SK-N-SH (cell line): ENCODE measurements at regions not wholly inside any gene's neighbourhood (a gene's known extent, or its start where the extent isn't known, plus 50 kb on each side); places are given as distances from the start of the nearest gene placed in this dataset.

Experiments used
- CTCF ChIA-PET: fragments of 300-600, 350-600 bp; formaldehyde crosslinking; extraction: SDS; loops from one replicate; lab custom pipeline; 2021; lab: Yijun Ruan, JAX
- POLR2A ChIA-PET: fragments of 350-600 bp; sonication (Branson Sonifier 250); formaldehyde crosslinking; extraction: SDS; loops from one replicate; lab custom pipeline; 2020; ENCODE audit warnings: antibody characterized with exemption, inconsistent platforms; lab: Yijun Ruan, JAX
- DNase-seq: peaks from one replicate; pipeline ENCODE4 v3.0.0; 2012
- H2AFZ ChIP-seq: fragments of 200-600 bp; sonication (generic); 2 replicates; pipeline ENCODE4 v1.8.1; 2016; ENCODE audit warnings: antibody characterized with exemption, mild to moderate bottlenecking, low read depth
- H3F3A ChIP-seq: fragments of 200-600 bp; sonication (generic); replicated peaks from 2 replicates; pipeline ENCODE3; 2016; ENCODE audit warnings: antibody characterized with exemption, mild to moderate bottlenecking; ENCODE audit not compliant: insufficient read depth
- H3K27ac ChIP-seq, 2 experiments: fragments of 200-500 bp in 1 of 2; fragments of 200-600 bp in 1 of 2; sonication (Bioruptor generic) in 1 of 2; sonication (generic), shearing (Covaris generic) in 1 of 2; 2 replicates each; pipeline versions ENCODE4 v1.5.1 to v1.6.1; 2014 to 2016; ENCODE audit warnings: low read depth in 2 of 2, inconsistent platforms in 1 of 2, low read length in 1 of 2, mild to moderate bottlenecking in 1 of 2, mixed read lengths in 1 of 2
- H3K27me3 ChIP-seq: fragments of 200-600 bp; sonication (generic), shearing (Covaris generic); 2 replicates; pipeline ENCODE4 v1.6.1; 2016; ENCODE audit warnings: mixed run types; ENCODE audit not compliant: insufficient read depth
- H3K36me3 ChIP-seq, 2 experiments: fragments of 200-500 bp in 1 of 2; fragments of 200-600 bp in 1 of 2; sonication (Bioruptor generic) in 1 of 2; sonication (generic) in 1 of 2; replicated peaks in 1 of 2; 2 replicates each; pipeline versions ENCODE3 to v1.5.1; 2014 to 2016; ENCODE audit warnings: low read length in 1 of 2, mild to moderate bottlenecking in 1 of 2; ENCODE audit not compliant: insufficient read depth in 2 of 2, control insufficient read depth in 1 of 2
- H3K4me1 ChIP-seq, 2 experiments: fragments of 200-500 bp in 1 of 2; fragments of 200-600 bp in 1 of 2; sonication (Bioruptor generic) in 1 of 2; sonication (generic), shearing (Covaris generic) in 1 of 2; 2 replicates each; pipeline versions ENCODE4 v1.5.1 to v1.6.1; 2014 to 2016; ENCODE audit warnings: low read depth in 1 of 2, low read length in 1 of 2, mixed run types in 1 of 2; ENCODE audit not compliant: insufficient read depth in 2 of 2, control insufficient read depth in 1 of 2
- H3K4me2 ChIP-seq: fragments of 200-600 bp; sonication (generic), shearing (Covaris generic); 2 replicates; pipeline ENCODE4 v1.6.1; 2017; ENCODE audit warnings: mixed run types
- H3K4me3 ChIP-seq, 2 experiments: fragments of 200-500 bp in 1 of 2; fragments of 200-600 bp in 1 of 2; sonication (Bioruptor generic) in 1 of 2; sonication (generic), shearing (Covaris generic) in 1 of 2; 2 replicates each; pipeline versions ENCODE4 v1.5.1 to v1.8.1; 2014 to 2016; ENCODE audit warnings: low read depth in 2 of 2, inconsistent platforms in 1 of 2, low read length in 1 of 2, mild to moderate bottlenecking in 1 of 2, mixed read lengths in 1 of 2, moderate library complexity in 1 of 2
- H3K79me2 ChIP-seq: fragments of 200-600 bp; sonication (generic); 2 replicates; pipeline ENCODE4 v1.8.1; 2017; ENCODE audit warnings: mild to moderate bottlenecking; ENCODE audit not compliant: insufficient read depth
- H3K9ac ChIP-seq: fragments of 200-600 bp; sonication (generic); 2 replicates; pipeline ENCODE4 v1.6.1; 2017; ENCODE audit warnings: mixed run types
- H3K9me2 ChIP-seq: fragments of 200-600 bp; sonication (generic); 2 replicates; pipeline ENCODE4 v1.6.1; 2017; ENCODE audit warnings: mixed run types
- H3K9me3 ChIP-seq: fragments of 200-600 bp; sonication (generic); 2 replicates; pipeline ENCODE4 v1.6.1; 2017; ENCODE audit warnings: mixed run types, mild to moderate bottlenecking, moderate library complexity
- H4K20me1 ChIP-seq: fragments of 200-600 bp; sonication (generic); 2 replicates; pipeline ENCODE4 v1.6.1; 2017; ENCODE audit warnings: mild to moderate bottlenecking, mixed run types; ENCODE audit not compliant: insufficient read depth
- CHD2 ChIP-seq: fragments of 150-350 bp; IDR thresholded peaks from 2 replicates; pipeline ENCODE4 v1.6.1; 2018; ENCODE audit warnings: low read length; ENCODE audit not compliant: partially characterized antibody
- ELF1 ChIP-seq: IDR thresholded peaks from 2 replicates; pipeline ENCODE4 v1.4.0; 2012
- JUND ChIP-seq: IDR thresholded peaks from 2 replicates; pipeline ENCODE4 v1.4.0; 2012
- MXI1 ChIP-seq: IDR thresholded peaks from 2 replicates; pipeline ENCODE4 v1.6.1; 2012; ENCODE audit warnings: mild to moderate bottlenecking, low read depth, low read length, improper control_type of control experiment
- NRF1 ChIP-seq: IDR thresholded peaks from 2 replicates; pipeline ENCODE4 v1.6.1; 2012; ENCODE audit warnings: low read depth, mild to moderate bottlenecking, low read length
- POLR2AphosphoS5 ChIP-seq: IDR thresholded peaks from 2 replicates; pipeline ENCODE4 v1.6.1; 2012; ENCODE audit warnings: low read depth, low read length
- REST ChIP-seq: IDR thresholded peaks from 2 replicates; pipeline ENCODE4 v1.6.1; 2012; ENCODE audit warnings: mild to moderate bottlenecking, low read depth, low read length, moderate library complexity
- RFX5 ChIP-seq: IDR thresholded peaks from 2 replicates; pipeline ENCODE4 v1.6.1; 2012; ENCODE audit warnings: mild to moderate bottlenecking, improper control_type of control experiment, low read length
- SIN3A ChIP-seq: IDR thresholded peaks from 2 replicates; pipeline ENCODE4 v1.6.1; 2012; ENCODE audit warnings: low read depth, mild to moderate bottlenecking, low read length, moderate library complexity, borderline replicate concordance
- TCF12 ChIP-seq: IDR thresholded peaks from 2 replicates; pipeline ENCODE4 v1.4.0; 2012
- TEAD4 ChIP-seq: IDR thresholded peaks from 2 replicates; pipeline ENCODE4 v1.4.0; 2012; ENCODE audit warnings: mild to moderate bottlenecking, borderline replicate concordance; ENCODE audit not compliant: insufficient read depth
- USF1 ChIP-seq: IDR thresholded peaks from 2 replicates; pipeline ENCODE4 v1.4.0; 2012; ENCODE audit warnings: low read depth, borderline replicate concordance
- WGBS: methylation state at CpG from one replicate; pipeline ENCODE4 v1.1.6; 2017; ENCODE audit warnings: low lambda C conversion rate; 5-methylcytosine and 5-hydroxymethylcytosine counted together
- TF ChIP-seq, protein P1 (sequence below): IDR thresholded peaks from 2 replicates; pipeline ENCODE4; 2012
- TF ChIP-seq, protein P2 (sequence below): fragments of 150-350 bp; IDR thresholded peaks from 2 replicates; pipeline ENCODE4 v1.6.1; 2016; ENCODE audit warnings: mild to moderate bottlenecking, low read depth, low read length

DNA sequence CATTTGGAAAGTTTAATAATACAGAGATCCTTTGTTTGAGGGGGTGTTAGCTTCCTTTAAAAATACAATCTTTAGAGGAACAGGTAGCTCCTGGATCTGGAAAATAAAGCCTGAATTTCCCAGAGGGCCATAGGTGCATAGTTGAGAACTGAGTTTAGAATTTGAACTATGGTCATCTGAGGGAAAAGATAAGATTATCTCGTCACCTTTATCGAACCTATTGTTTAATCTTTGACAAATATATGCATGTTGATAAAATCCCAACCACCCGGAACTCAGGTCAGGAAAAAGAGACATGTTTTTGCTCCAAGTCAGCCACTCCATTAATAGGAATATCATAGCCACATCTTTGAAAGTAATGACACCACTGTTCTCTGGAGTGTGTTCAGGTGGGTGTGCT, 91.7 kb upstream of the FAM169A start:
- H3K27ac ChIP-seq, result no peak overlapping the region
- no peaks in the 10 kb centered on the region for H3F3A ChIP-seq
- ChIA-PET POLR2A (no interaction called here), CTCF (interaction anchor here (1.2 kb wide), 1 partner anchor 8 kb away, joined by 3 read pairs; no protein-coding TSS in a partner anchor)
- H2AFZ ChIP-seq, result no peak overlapping the region
- H3K9me2 ChIP-seq, result no peaks in the 10 kb centered on the region
- H3K36me3 ChIP-seq, result no peaks in the 10 kb centered on the region
- DNase-seq, result no peak
- WGBS, result 44% methylated on average over 3 of the region's 3 CpGs
- H4K20me1 ChIP-seq, result no peaks in the 10 kb centered on the region
- no peaks in the 10 kb centered on the region for H3K27me3 ChIP-seq
- no peaks in the 10 kb centered on the region for H3K9me3 ChIP-seq
- no peaks in the 10 kb centered on the region; a peak in 1 of 4 replicates for H3K4me1 ChIP-seq
- H3K79me2 ChIP-seq, result no peaks in the 10 kb centered on the region
- no peak overlapping the region for H3K4me3 ChIP-seq
- H3K9ac ChIP-seq, result no peak overlapping the region
- TF ChIP-seq TEAD4, result no peak
- TF ChIP-seq CHD2, result no peak
- TF ChIP-seq TCF12, result no peak
- no peak for TF ChIP-seq REST
- TF ChIP-seq, protein P1, sequence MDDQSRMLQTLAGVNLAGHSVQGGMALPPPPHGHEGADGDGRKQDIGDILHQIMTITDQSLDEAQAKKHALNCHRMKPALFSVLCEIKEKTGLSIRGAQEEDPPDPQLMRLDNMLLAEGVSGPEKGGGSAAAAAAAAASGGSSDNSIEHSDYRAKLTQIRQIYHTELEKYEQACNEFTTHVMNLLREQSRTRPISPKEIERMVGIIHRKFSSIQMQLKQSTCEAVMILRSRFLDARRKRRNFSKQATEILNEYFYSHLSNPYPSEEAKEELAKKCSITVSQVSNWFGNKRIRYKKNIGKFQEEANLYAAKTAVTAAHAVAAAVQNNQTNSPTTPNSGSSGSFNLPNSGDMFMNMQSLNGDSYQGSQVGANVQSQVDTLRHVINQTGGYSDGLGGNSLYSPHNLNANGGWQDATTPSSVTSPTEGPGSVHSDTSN, result no peak
- no peak for TF ChIP-seq MXI1
- TF ChIP-seq ELF1, result no peak
- no peak for TF ChIP-seq RFX5
- no peak for TF ChIP-seq JUND
- TF ChIP-seq SIN3A, result no peak
- TF ChIP-seq NRF1, result no peak
- TF ChIP-seq, protein P2, sequence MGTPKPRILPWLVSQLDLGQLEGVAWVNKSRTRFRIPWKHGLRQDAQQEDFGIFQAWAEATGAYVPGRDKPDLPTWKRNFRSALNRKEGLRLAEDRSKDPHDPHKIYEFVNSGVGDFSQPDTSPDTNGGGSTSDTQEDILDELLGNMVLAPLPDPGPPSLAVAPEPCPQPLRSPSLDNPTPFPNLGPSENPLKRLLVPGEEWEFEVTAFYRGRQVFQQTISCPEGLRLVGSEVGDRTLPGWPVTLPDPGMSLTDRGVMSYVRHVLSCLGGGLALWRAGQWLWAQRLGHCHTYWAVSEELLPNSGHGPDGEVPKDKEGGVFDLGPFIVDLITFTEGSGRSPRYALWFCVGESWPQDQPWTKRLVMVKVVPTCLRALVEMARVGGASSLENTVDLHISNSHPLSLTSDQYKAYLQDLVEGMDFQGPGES, result no peak
- no peak for TF ChIP-seq USF1
- no peak for TF ChIP-seq POLR2AphosphoS5
- H3K4me2 ChIP-seq, result no peak overlapping the region
